A673 (cell line): ENCODE measurements at regions not wholly inside any gene's neighbourhood (a gene's known extent, or its start where the extent isn't known, plus 50 kb on each side); places are given as distances from the start of the nearest gene placed in this dataset.
A peak's percentile ranks its signal among the peaks of the same experiment; 100 is the strongest.

Source experiments
- BruUV-seq: library from RNA; stranded (reverse); fragments of 400-500 nt; replicated peaks from 2 replicates; lab custom pipeline; 2021; lab: Mats Ljungman, UMichigan
- CTCF ChIA-PET: fragments of 300-600 bp; sonication (Branson Sonifier 250); formaldehyde crosslinking; loops from one replicate; lab custom pipeline; 2022; ENCODE audit warnings: antibody characterized with exemption; lab: Charles Lee
- POLR2A ChIA-PET: fragments of 300-600 bp; sonication (Branson Sonifier 250); formaldehyde crosslinking; loops from one replicate; lab custom pipeline; 2022; ENCODE audit warnings: antibody characterized with exemption; ENCODE audit not compliant: low non-redundant PET; lab: Charles Lee
- DNase-seq: peaks from one replicate; pipeline ENCODE4 v3.0.0-alpha.2; 2015; ENCODE audit warnings: low spot score
- H3K27ac ChIP-seq: fragments of 200-600 bp; sonication (generic); 2 replicates; pipeline ENCODE4 v1.5.1; 2016; ENCODE audit warnings: mixed run types, low read depth, mild to moderate bottlenecking, mixed read lengths, antibody characterized with exemption, low read length; ENCODE audit not compliant: poor library complexity, severe bottlenecking
- H3K27me3 ChIP-seq: fragments of 200-600 bp; sonication (generic); replicated peaks from 2 replicates; pipeline ENCODE4 v1.6.1; 2017; ENCODE audit warnings: mixed run types, low read depth, mild to moderate bottlenecking, mixed read lengths, antibody characterized with exemption, low read length; ENCODE audit not compliant: insufficient read depth, poor library complexity
- H3K36me3 ChIP-seq: fragments of 200-600 bp; sonication (generic); 2 replicates; pipeline ENCODE4 v1.6.1; 2016; ENCODE audit warnings: mixed run types, mild to moderate bottlenecking, mixed read lengths, antibody characterized with exemption, low read length; ENCODE audit not compliant: insufficient read depth, poor library complexity, severe bottlenecking
- H3K4me1 ChIP-seq: fragments of 200-600 bp; sonication (generic); 2 replicates; pipeline ENCODE4 v1.6.1; 2017; ENCODE audit warnings: mixed run types, mild to moderate bottlenecking, mixed read lengths, antibody characterized with exemption, low read length; ENCODE audit not compliant: insufficient read depth, poor library complexity, severe bottlenecking
- H3K4me3 ChIP-seq: fragments of 200-600 bp; sonication (generic); 2 replicates; pipeline ENCODE4 v1.5.1; 2016; ENCODE audit warnings: low read depth, mixed run types, mild to moderate bottlenecking, mixed read lengths, low read length; ENCODE audit not compliant: poor library complexity, severe bottlenecking
- H3K9me3 ChIP-seq: fragments of 200-600 bp; sonication (generic); 2 replicates; pipeline ENCODE4 v1.6.1; 2016; ENCODE audit warnings: mixed run types, low read depth, mild to moderate bottlenecking, mixed read lengths, antibody characterized with exemption, low read length; ENCODE audit not compliant: poor library complexity, severe bottlenecking
- CTCF ChIP-seq: fragments of 300-800, 200-600 bp; sonication (generic); conservative IDR thresholded peaks from 2 replicates; pipeline ENCODE4 v1.5.1; 2017; ENCODE audit warnings: low read depth, mild to moderate bottlenecking, antibody characterized with exemption, low read length, moderate library complexity, mixed read lengths
- EZH2 ChIP-seq: fragments of 200-600 bp; sonication (generic); IDR thresholded peaks from 2 replicates; pipeline ENCODE4 v1.6.1; 2017; ENCODE audit warnings: borderline replicate concordance, low read depth, mild to moderate bottlenecking, mixed read lengths, antibody characterized with exemption, low read length; ENCODE audit not compliant: poor library complexity, severe bottlenecking
- intact Hi-C: fragments of 100-400 bp; cut with micrococcal nuclease; formaldehyde crosslinking; loops from one replicate; pipeline ENCODE4 v1.10.0; 2022; ENCODE audit not compliant: unreplicated experiment

- H3K27me3 ChIP-seq = no peaks in the 10 kb centered on the region
- BruUV-seq = no TSS peak
- no peaks in the 10 kb centered on the region for H3K36me3 ChIP-seq
- intact Hi-C loops = no loop called here
- ChIA-PET CTCF (no interaction called here), POLR2A (no interaction called here)
- TF ChIP-seq EZH2 (no peak), CTCF (no peak)
- H3K4me1 ChIP-seq = no peaks in the 10 kb centered on the region
- H3K4me3 ChIP-seq = no peak overlapping the region
- H3K9me3 ChIP-seq = peaks cover 10% of the 10 kb centered on the region
- DNase-seq = no peak
- no peak overlapping the region for H3K27ac ChIP-seq
Measured at GRCh38 chr10:9550810-9551209, 1466.9 kb upstream of the CELF2 start.

- intact Hi-C loops = no loop called here
- CTCF ChIA-PET = no interaction called here
Measured at GRCh38 chr10:9554321-9554720, 1463.4 kb upstream of the CELF2 start.

GRCh38 chr10:9560976-9561375 lies 1456.7 kb upstream of the CELF2 start:
- Histone ChIP-seq H3K27ac (no peak overlapping the region), H3K27me3 (no peaks in the 10 kb centered on the region), H3K36me3 (no peaks in the 10 kb centered on the region), H3K4me3 (no peak overlapping the region), H3K4me1 (no peaks in the 10 kb centered on the region), H3K9me3 (no peaks in the 10 kb centered on the region)
- TF ChIP-seq EZH2 (no peak), CTCF (no peak)
- CTCF ChIA-PET = no interaction called here
- peak; percentile 3 for DNase-seq
- intact Hi-C loops = no loop called here
- POLR2A ChIA-PET = no interaction called here
- BruUV-seq = no TSS peak

More at GRCh38 chr10:9554321-9554720, 1463.4 kb upstream of the CELF2 start:
- no TSS peak for BruUV-seq
- no peaks in the 10 kb centered on the region for H3K36me3 ChIP-seq
- no peak for TF ChIP-seq CTCF
- no peak for TF ChIP-seq EZH2
- H3K4me1 ChIP-seq = no peaks in the 10 kb centered on the region
- no peak overlapping the region for H3K27ac ChIP-seq
- H3K27me3 ChIP-seq = no peaks in the 10 kb centered on the region
- H3K4me3 ChIP-seq = no peak overlapping the region
- peaks cover 10% of the 10 kb centered on the region for H3K9me3 ChIP-seq
- DNase-seq = no peak
- POLR2A ChIA-PET = no interaction called here
